Neural progenitor cell (in vitro differentiated cells): ENCODE measurements at regions not wholly inside any gene's neighbourhood (a gene's known extent, or its start where the extent isn't known, plus 50 kb on each side); places are given as distances from the start of the nearest gene placed in this dataset.

Source experiments
- DNase-seq: peaks from one replicate; pipeline ENCODE4 v3.0.0-alpha.2; 2016; ENCODE audit warnings: low spot score
- H2AFZ ChIP-seq: fragments of 200-600 bp; sonication (generic); replicated peaks from 2 replicates; pipeline ENCODE4 v1.6.1; 2016; ENCODE audit warnings: antibody characterized with exemption
- H3F3A ChIP-seq: fragments of 200-600 bp; sonication (generic); 2 replicates; pipeline ENCODE4 v1.6.1; 2016; ENCODE audit warnings: antibody characterized with exemption, low read depth
- H3K27ac ChIP-seq: fragments of 200-600 bp; sonication (generic); 2 replicates; pipeline ENCODE4 v1.5.1; 2016; ENCODE audit warnings: mild to moderate bottlenecking
- H3K27me3 ChIP-seq: fragments of 200-600 bp; sonication (generic); 2 replicates; pipeline ENCODE4 v1.6.1; 2016; ENCODE audit warnings: mild to moderate bottlenecking, moderate library complexity
- H3K36me3 ChIP-seq: fragments of 200-600 bp; sonication (generic); 2 replicates; pipeline ENCODE4 v1.5.1; 2016
- H3K4me1 ChIP-seq: fragments of 200-600 bp; sonication (generic); 2 replicates; pipeline ENCODE4 v1.6.1; 2016; ENCODE audit warnings: mixed run types
- H3K4me2 ChIP-seq: fragments of 200-600 bp; sonication (generic); 2 replicates; pipeline ENCODE4 v1.6.1; 2016
- H3K4me3 ChIP-seq: fragments of 200-600 bp; sonication (generic); 2 replicates; pipeline ENCODE4 v1.5.1; 2016
- H3K79me2 ChIP-seq: fragments of 200-600 bp; sonication (generic); 2 replicates; pipeline ENCODE4 v1.6.1; 2016; ENCODE audit warnings: low read depth
- H3K9ac ChIP-seq: fragments of 200-600 bp; sonication (generic); 2 replicates; pipeline ENCODE4 v1.6.1; 2016
- H3K9me3 ChIP-seq: fragments of 200-600 bp; sonication (generic); 2 replicates; pipeline ENCODE4 v1.5.1; 2016; ENCODE audit warnings: low read depth
- H4K20me1 ChIP-seq: fragments of 200-600 bp; sonication (generic); 2 replicates; pipeline ENCODE4 v1.6.1; 2016; ENCODE audit warnings: low read depth
- H3K27ac Mint-ChIP-seq: 3 replicates; pipeline ENCODE4 v1.8.0; 2021; ENCODE audit warnings: mixed read lengths
- H3K27me3 Mint-ChIP-seq: 2 replicates; pipeline ENCODE4 v1.8.0; 2022; ENCODE audit warnings: low read depth, mild to moderate bottlenecking, inconsistent platforms, moderate library complexity, mixed read lengths; ENCODE audit not compliant: insufficient read depth
- H3K36me3 Mint-ChIP-seq: 3 replicates; pipeline ENCODE4 v1.8.0; 2021; ENCODE audit warnings: mixed read lengths
- H3K4me1 Mint-ChIP-seq: 3 replicates; pipeline ENCODE4 v1.8.0; 2021; ENCODE audit warnings: mixed read lengths
- H3K4me3 Mint-ChIP-seq: 3 replicates; pipeline ENCODE4 v1.8.0; 2021; ENCODE audit warnings: mild to moderate bottlenecking, moderate library complexity, mixed read lengths
- H3K9me3 Mint-ChIP-seq: 3 replicates; pipeline ENCODE4 v1.8.0; 2020; ENCODE audit warnings: mixed read lengths
- EZH2 ChIP-seq: fragments of 200-600 bp; sonication (generic); IDR thresholded peaks from 2 replicates; pipeline ENCODE4 v1.6.1; 2017; ENCODE audit warnings: antibody characterized with exemption, mild to moderate bottlenecking, moderate library complexity
- EZH2phosphoT487 ChIP-seq: fragments of 200-600 bp; sonication (generic); IDR thresholded peaks from 2 replicates; pipeline ENCODE4 v1.6.1; 2017; ENCODE audit warnings: antibody characterized with exemption
- TF ChIP-seq, protein P1 (sequence below): fragments of 200-600 bp; sonication (generic); IDR thresholded peaks from 2 replicates; pipeline ENCODE4 v1.5.1; 2017; ENCODE audit warnings: antibody characterized with exemption, mild to moderate bottlenecking

DNA sequence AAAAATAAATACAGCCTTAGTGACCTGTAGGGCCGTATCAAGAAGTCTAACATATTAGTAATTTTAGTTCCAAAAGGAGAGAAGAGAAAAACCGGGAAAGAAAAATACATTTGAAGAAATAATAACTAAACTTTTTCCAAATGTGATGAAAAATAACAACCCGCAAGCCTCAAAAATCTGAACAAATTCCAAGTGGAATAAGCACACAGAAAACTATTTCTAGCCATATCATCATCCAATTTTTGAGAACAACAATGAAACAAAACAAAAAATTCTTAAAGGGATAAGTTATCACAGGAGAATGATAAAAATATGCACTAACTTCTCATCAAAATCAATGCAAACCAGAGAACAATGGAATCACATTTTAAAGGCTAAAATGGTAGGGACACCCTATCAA, 198.1 kb upstream of the PLXNC1 start:
- no peak overlapping the region for H3K27ac Mint-ChIP-seq
- H3K27me3 ChIP-seq: no peaks in the 10 kb centered on the region
- H3K9me3 Mint-ChIP-seq: peaks cover 6% of the 10 kb centered on the region
- H3K4me3 Mint-ChIP-seq: no peak overlapping the region
- no peaks in the 10 kb centered on the region for H3K9me3 ChIP-seq
- H3K36me3 ChIP-seq: no peaks in the 10 kb centered on the region
- no peak for DNase-seq
- no peaks in the 10 kb centered on the region for H3F3A ChIP-seq
- no peaks in the 10 kb centered on the region for H4K20me1 ChIP-seq
- no peak overlapping the region for H2AFZ ChIP-seq
- H3K79me2 ChIP-seq: no peaks in the 10 kb centered on the region
- TF ChIP-seq EZH2 (no peak), EZH2phosphoT487 (no peak)
- TF ChIP-seq, protein P1, sequence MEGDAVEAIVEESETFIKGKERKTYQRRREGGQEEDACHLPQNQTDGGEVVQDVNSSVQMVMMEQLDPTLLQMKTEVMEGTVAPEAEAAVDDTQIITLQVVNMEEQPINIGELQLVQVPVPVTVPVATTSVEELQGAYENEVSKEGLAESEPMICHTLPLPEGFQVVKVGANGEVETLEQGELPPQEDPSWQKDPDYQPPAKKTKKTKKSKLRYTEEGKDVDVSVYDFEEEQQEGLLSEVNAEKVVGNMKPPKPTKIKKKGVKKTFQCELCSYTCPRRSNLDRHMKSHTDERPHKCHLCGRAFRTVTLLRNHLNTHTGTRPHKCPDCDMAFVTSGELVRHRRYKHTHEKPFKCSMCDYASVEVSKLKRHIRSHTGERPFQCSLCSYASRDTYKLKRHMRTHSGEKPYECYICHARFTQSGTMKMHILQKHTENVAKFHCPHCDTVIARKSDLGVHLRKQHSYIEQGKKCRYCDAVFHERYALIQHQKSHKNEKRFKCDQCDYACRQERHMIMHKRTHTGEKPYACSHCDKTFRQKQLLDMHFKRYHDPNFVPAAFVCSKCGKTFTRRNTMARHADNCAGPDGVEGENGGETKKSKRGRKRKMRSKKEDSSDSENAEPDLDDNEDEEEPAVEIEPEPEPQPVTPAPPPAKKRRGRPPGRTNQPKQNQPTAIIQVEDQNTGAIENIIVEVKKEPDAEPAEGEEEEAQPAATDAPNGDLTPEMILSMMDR: no peak
- no peaks in the 10 kb centered on the region for H3K4me1 ChIP-seq
- peaks cover 2% of the 10 kb centered on the region for H3K4me1 Mint-ChIP-seq
- no peak overlapping the region for H3K4me3 ChIP-seq
- no peak overlapping the region for H3K4me2 ChIP-seq
- H3K27me3 Mint-ChIP-seq: no peaks in the 10 kb centered on the region
- H3K27ac ChIP-seq: no peak overlapping the region
- H3K36me3 Mint-ChIP-seq: no peaks in the 10 kb centered on the region
- no peak overlapping the region for H3K9ac ChIP-seq

DNA sequence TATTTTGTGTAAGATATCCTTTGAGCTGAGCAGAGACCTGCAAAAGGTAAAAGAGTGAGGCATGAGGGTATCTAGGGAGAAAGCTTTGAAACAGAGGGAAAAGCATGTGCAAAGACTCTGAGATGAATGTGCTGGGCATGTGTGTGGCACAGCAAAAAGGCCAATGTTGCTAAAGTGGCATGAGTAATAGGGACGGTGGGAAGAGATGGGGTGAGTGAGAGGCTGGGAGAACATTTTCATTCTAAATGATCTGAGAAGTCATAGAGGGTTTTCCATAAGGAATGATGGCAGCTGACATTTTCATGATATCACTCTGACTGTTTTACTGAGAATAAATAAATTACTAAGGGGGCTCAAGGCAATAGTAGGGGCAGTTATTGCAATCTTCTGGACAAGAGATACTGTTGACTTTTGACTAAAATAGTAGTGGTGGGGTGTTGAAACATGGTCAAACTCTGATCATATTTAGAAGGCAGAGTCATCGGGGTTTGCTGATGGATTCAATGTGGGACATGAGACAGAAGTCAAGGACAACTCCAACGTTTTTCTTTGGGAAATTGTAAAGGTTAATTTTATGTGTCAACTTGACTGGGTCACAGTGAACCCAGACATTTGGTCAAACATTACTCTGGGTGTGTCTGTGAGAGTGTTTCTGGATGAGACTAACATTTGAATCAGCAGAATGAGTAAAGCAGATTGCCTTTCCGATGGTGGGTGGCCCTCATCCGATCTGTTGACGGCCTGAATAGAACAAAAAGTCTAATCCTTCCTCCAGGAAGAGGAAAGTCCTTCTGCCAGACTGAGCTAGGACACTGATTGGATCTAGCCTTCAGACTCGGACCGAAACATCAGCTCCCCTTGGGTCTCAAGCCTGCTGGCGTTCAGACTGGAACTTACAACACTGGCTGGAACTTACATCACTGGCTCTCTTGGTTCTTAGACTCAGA, 193.9 kb upstream of the PLXNC1 start:
- H3K27me3 ChIP-seq: no peaks in the 10 kb centered on the region
- H3K9me3 ChIP-seq: no peaks in the 10 kb centered on the region
- Mint-ChIP-seq H3K36me3 (no peaks in the 10 kb centered on the region), H3K4me3 (no peak overlapping the region), H3K27ac (no peak overlapping the region), H3K4me1 (no peaks in the 10 kb centered on the region), H3K27me3 (no peaks in the 10 kb centered on the region), H3K9me3 (peaks cover 6% of the 10 kb centered on the region)
- H3K36me3 ChIP-seq: no peaks in the 10 kb centered on the region
- no peak overlapping the region for H3K27ac ChIP-seq
- no peaks in the 10 kb centered on the region for H3F3A ChIP-seq
- H3K4me1 ChIP-seq: no peaks in the 10 kb centered on the region
- no peak overlapping the region for H2AFZ ChIP-seq
- H3K9ac ChIP-seq: no peak overlapping the region
- no peaks in the 10 kb centered on the region for H4K20me1 ChIP-seq
- no peak for DNase-seq
- H3K4me2 ChIP-seq: no peak overlapping the region
- no peak overlapping the region for H3K4me3 ChIP-seq
- TF ChIP-seq, protein P1: no peak
- TF ChIP-seq EZH2 (no peak), EZH2phosphoT487 (no peak)
- H3K79me2 ChIP-seq: no peaks in the 10 kb centered on the region

DNA sequence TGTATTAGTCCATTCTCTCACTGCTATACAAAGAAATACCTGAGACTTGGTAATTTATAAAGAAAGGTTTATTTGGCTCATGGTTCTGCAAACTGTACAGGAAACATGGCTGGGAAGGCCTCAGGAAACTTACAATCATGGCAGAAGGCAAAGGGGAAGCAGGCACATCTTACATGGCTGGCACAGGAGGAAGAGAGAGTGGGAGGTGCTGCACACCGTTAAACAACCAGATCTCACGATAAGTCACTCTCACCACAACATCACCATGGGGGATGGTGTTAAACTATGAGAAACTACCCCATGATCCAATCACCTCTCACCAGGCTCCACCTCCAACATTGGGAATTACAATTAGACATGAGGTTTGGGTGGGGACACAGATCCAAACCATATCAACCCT, 191.8 kb upstream of the PLXNC1 start:
- Mint-ChIP-seq H3K36me3 (no peaks in the 10 kb centered on the region), H3K27me3 (no peaks in the 10 kb centered on the region), H3K9me3 (peaks cover 3% of the 10 kb centered on the region), H3K4me1 (no peaks in the 10 kb centered on the region), H3K4me3 (no peak overlapping the region), H3K27ac (no peak overlapping the region)
- H3K4me2 ChIP-seq: no peak overlapping the region
- no peaks in the 10 kb centered on the region for H3K79me2 ChIP-seq
- H3K9me3 ChIP-seq: no peaks in the 10 kb centered on the region
- H4K20me1 ChIP-seq: no peaks in the 10 kb centered on the region
- no peaks in the 10 kb centered on the region for H3F3A ChIP-seq
- H3K36me3 ChIP-seq: no peaks in the 10 kb centered on the region
- no peak overlapping the region for H3K4me3 ChIP-seq
- H3K4me1 ChIP-seq: no peaks in the 10 kb centered on the region
- DNase-seq: no peak
- H3K27me3 ChIP-seq: no peaks in the 10 kb centered on the region
- no peak overlapping the region for H3K9ac ChIP-seq
- TF ChIP-seq, protein P1: no peak
- TF ChIP-seq EZH2phosphoT487 (no peak), EZH2 (no peak)
- no peak overlapping the region for H2AFZ ChIP-seq
- H3K27ac ChIP-seq: no peak overlapping the region
